ENCODE measurements at regions not wholly inside any gene's neighbourhood (a gene's known extent, or its start where the extent isn't known, plus 50 kb on each side); places are given as distances from the start of the nearest gene placed in this dataset.

DNA sequence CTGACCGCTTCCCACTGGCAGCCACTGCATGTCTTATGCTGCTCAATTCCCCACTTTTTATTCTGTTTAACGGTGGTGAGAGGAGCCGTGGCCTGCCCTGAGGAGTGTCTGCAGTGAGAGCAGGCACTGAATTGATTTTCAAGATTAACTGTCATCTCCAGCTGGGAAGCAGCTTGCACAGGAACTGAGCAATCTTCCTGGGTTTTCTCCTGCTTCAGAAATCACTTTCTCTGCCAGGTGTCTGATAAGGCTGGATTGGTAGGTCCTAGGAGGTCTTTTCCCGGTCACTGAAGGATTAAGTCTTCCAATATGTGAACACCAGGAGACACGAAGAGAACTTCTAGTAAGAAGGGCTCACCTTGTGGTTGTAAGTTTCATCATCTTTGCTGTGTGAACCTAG is 181.1 kb upstream of the RAD23B start:
- TF ChIP-seq, protein P1, sequence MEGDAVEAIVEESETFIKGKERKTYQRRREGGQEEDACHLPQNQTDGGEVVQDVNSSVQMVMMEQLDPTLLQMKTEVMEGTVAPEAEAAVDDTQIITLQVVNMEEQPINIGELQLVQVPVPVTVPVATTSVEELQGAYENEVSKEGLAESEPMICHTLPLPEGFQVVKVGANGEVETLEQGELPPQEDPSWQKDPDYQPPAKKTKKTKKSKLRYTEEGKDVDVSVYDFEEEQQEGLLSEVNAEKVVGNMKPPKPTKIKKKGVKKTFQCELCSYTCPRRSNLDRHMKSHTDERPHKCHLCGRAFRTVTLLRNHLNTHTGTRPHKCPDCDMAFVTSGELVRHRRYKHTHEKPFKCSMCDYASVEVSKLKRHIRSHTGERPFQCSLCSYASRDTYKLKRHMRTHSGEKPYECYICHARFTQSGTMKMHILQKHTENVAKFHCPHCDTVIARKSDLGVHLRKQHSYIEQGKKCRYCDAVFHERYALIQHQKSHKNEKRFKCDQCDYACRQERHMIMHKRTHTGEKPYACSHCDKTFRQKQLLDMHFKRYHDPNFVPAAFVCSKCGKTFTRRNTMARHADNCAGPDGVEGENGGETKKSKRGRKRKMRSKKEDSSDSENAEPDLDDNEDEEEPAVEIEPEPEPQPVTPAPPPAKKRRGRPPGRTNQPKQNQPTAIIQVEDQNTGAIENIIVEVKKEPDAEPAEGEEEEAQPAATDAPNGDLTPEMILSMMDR (conservative IDR thresholded peaks at IDR 0.05 in 1 of 2, IDR thresholded peaks at IDR 0.05 in 1 of 2; ENCODE audit: low read depth in 1 of 2, low read length in 2 of 2), result no peak
- TF ChIP-seq EZH2 (IDR thresholded peaks at IDR 0.05; ENCODE audit: low read length, missing control alignments), result no peak
